Activated naive CD8-positive, alpha-beta T cell treated with anti-CD3 and anti-CD28 coated beads, Interleukin-2, amount 50 U/mL, for 16 hours (primary cell): ENCODE measurements at regions not wholly inside any gene's neighbourhood (a gene's known extent, or its start where the extent isn't known, plus 50 kb on each side); places are given as distances from the start of the nearest gene placed in this dataset.

Experiments
- DNase-seq: peaks from one replicate; pipeline ENCODE4 v3.0.0-alpha.2; 2020; ENCODE audit warnings: low read depth, low spot score

DNA sequence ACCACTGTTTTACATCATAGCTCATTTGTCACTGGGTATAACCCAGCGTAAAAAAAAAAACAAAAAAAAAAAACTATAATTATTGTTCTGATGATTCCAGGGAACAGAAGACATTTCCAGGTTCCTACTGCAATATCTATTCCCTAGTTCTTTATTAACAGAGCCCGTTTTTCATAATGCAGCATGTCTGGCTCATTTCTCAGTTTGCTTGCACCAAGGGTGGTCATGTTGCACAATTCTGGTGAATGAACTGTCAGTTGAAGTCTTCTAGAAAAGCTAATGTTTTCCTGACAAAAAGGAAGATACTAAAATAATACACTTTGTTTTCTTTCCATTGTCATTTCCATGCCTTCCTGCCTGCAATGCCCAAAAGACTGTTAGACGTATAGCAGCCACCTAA is 180.1 kb downstream of the RDH14 start:
- DNase-seq: no peak

DNA sequence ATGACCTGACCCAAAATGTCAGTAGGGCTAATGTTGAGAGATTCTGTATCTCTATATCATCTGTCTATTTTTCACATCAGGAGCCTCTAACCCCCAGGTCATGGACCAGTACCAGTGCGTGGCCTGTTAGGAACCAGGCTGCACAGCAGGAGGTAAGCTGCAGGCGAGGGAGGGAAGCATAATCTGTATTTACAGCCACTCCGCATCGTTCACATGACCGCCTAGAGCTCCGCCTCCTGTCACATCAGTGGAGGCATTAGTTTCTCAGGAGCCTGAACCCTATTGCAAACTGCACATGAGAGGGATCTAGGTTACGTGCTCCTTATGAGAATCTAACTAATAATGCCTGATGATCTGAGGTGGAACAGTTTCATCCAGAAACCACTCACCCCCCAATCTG is 180.6 kb downstream of the RDH14 start:
- no peak for DNase-seq

DNA sequence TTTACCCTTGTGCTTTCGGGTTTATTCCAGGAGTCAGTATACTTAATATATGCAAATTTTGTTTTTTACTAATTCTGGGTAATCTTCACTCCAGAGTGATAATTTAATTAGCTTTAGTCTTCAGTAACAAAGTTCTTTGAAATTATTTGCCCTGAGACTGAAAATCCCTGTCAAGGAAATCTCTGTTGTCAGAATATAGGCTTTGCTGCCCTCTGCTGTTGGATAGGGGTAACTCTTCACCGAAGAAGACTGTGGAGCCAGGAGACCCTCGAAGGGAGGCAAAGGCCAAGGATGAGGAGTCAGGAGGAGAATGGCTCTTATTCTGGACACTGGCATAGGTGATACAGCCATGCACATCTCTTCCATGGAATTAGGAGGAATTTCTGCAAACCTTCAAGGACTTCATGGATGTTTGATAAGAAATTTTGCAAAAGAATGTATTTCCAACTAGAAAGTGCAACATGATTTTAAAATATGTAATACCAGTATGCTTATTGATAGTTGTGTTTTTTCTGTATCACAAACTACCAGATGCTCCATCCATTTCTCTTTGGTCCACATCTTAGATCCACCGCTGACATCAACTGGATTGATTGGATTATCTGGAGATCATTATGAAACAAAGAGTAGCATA is 182.3 kb downstream of the RDH14 start:
- no peak for DNase-seq

DNA sequence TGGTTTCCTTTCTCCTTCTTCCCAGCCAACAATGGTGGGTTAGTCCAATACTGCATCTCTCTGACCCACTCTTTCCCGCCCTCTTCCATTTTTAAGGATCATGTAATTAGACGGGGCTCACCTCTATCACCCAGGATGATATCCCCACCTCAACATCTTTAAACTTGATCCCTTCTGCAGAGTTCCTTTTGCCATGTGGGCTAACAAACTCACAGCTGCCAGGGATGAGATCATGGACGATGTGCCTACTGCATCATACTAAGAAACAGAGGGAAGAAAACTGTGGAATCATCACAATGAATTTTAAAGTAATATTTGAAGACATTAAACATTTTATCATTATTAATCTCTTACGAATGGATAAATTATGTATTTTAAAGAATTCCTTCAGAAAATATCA is 183.5 kb downstream of the RDH14 start:
- DNase-seq: no peak

DNA sequence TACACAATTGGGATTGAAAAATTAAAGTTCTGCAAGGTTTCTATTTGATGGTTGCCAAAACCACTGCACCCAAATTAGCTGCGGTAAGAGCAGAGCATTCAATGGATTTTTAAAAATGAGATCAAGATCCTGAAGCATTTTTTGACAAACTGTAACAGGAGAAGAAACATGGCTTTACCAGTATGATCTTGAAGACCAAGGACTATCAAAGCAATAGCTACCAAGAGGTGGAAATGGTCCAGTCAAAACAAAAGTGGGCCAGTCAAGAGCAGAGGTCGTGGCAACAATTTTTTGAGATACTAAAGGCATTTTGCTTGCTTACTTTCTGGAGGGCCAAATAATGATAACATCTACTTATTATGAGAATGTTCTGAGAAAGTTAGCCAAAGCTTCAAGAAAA is 186.8 kb downstream of the RDH14 start:
- DNase-seq: no peak

DNA sequence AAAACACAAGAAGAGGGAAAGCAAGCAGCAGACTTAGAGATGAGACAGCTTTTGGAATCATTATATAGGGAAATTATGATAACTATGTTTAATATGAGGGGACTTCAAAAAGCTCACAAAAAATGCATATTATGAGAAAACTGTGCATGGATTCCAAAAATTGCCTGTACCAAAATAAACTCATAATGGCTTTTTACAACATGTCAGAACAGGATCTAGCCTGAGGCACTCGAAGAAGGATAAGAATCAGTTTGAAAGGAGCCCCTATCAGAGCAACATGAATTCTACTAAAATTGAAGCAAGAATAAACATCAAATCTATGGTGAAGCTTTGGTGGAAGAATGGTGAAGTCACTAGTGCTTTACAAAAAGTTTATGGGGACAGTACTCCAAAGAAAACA is 187.4 kb downstream of the RDH14 start:
- DNase-seq: no peak

DNA sequence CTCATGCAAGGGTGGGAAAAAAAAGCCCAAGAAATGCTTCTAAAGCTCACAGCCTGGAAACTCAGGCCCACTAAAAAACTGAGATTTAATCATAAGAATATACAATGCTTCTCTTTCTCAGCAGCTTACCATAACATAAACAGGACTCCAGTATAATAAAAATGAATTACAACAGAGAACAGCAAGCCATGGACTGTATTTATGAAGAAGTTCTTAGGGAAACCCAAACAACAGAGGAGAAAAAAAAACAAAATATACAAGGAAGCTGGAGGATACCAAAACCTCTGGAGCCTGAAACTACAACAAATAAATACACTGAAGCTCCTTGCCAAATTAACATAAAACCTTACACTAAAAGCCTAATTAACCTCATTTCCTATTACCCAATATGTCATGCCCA is 187.8 kb downstream of the RDH14 start:
- no peak for DNase-seq

DNA sequence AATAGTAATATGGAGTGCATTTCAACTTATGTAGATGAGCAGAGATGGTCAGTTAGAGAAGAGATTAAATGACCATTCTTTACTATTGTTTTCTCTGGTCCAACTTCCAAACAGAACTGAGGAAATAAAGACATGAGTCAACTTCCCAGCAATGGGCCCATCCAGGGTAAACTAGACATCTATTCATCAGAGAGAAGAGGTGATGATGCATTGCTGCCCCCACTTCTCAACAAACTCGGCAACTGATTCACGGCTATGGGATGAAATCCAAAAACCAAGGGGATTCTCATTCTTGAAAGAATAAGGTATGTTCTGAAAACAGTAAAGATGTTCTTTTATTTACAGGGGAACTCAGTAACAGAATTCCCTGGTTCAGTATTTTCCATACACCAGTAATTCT is 190.7 kb downstream of the RDH14 start:
- DNase-seq: no peak

DNA sequence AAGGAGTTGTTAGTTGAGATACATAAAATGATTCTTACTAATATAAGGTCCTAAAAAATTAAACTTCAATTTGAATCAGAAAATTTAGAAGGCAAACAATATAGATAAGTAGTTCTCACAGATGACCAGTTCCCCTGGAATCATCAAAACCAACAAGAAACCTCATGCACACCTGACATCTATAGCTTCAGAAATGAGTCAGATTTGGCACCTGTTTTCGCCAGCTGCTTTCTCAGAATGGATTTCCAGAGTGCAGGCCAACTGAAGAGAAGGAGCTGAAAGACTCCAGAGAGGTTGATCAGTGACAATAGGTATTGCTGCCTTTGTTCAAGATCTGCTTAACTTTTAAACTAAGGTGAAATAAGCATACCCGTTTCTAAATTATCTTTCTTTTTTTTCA is 192.4 kb downstream of the RDH14 start:
- no peak for DNase-seq

DNA sequence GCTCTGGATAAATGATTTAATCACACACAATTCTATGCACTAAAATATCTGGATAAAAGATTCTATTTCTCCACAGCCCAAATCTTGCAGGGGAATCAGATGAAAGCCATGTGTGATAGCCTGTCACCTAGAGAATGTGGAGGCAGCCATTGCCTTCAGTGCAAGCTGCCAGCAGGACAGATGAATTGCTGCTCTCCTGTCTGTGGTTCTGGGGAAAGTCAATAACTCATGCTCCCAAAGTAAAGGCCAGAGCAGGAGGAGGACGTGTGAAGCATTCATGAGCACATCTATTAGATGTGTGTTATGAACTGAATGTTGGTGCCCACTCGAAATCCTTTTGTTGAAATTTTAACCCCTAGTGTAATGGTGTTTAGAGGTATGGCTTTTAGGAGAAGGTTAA is 195.1 kb downstream of the RDH14 start:
- no peak for DNase-seq

DNA sequence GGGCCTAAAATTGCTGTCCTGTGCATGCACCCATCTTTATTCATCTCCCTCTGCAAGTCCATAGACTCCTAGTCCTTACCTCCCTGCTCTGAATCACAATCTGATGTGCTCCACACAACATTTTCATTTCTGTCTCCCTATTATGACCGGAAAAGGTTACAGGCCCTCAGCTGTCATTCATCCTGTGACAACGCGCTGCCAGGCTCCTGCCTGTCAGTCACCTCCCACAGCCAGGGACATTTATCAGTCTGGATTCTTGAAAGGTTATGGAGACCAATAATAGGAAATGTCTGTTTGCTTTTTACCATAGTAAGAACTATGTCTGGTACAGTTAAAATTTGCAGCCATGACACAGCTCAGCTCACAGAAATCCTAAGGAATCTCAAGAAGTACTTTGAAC is 197.1 kb downstream of the RDH14 start:
- DNase-seq: no peak

DNA sequence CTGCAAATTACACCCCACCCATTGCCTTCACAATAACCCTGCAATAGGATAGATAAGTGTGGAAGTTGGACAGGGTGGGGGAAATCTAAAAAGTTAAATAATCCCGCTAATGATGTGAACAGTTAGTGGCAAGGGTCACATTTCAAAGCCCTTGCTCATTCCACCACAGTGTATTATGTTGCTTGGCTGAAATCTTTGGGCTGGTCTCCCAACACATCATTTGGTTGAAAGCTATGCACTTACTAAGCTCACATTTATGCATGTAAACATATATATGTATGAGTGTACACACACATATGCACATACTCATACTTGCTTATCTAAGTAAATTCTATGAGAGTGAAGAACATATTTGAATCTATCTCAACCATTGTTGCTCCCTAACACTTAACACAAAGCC is 197.8 kb downstream of the RDH14 start:
- DNase-seq: no peak

DNA sequence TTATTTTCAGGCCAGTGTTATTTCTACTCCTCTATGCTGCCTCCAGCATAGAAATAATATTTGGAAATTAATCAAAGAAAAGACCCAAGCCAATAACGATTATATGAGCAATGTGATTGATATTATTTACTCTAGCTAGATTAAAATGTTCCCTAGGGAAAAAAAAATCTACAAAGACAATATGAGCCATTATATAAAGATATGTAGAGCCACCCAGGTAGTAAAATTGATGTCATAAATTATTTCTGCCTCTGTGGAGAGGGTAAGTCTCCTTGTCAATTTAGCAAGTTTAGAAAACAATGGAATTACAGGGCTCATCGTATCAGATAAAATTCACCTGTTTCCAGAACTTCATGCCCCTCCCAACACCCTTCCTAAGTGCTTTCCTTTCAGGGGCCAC is 202.9 kb downstream of the RDH14 start:
- no peak for DNase-seq

DNA sequence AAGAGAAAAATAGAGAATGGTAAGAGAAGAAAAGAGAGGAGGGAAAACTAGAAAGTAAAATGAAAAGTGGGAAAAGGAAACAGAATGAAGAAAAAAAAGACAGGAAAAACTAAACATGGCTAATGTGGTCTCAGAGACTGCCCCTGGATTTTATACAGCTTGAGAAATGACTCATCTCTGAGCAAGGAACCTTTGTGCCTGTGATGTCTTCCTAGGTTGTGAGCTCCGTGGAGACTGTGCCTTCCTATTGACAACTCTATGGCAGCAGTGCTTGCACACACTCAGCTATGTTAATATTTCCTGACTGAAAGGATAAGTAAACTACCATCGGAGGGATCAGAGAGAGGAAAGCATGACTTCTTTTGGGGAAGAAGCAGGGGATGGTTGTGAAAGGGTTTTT is 203.8 kb downstream of the RDH14 start:
- no peak for DNase-seq

DNA sequence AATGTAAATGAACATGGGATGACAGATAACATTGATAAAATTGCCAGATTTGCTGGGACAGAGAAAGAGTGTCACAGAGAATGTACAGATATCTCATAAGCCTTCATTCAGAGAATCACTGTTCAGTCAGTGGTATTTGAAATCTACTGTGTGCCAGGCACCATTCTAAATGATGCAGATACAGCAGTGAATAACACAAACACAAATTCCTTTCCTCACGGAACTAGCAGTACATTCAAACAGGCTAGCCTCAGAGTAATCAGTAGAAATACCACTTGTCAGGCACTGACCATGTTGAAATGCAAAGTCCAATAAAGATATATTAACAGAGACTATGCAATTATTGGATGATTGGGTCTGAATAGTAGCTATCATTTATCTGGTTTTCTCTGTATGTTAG is 211.0 kb downstream of the RDH14 start:
- no peak for DNase-seq

DNA sequence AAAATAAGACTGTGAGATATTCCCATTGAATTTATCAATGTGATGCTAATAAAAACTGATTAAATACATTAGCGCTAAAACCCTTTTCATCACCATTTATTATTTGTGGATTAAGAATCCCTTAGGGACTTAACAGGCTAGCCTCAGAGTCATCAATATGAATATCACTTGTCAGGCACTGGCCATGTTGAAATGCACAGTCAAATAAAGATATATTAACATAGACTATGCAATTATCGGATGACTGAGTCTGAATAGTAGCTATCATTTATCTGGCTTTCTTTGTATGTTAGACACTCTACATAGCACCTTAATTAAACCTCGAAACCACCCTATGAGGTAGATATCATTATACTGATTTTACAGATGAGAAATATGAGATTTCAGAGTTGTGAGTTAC is 213.6 kb downstream of the RDH14 start:
- DNase-seq: no peak

DNA sequence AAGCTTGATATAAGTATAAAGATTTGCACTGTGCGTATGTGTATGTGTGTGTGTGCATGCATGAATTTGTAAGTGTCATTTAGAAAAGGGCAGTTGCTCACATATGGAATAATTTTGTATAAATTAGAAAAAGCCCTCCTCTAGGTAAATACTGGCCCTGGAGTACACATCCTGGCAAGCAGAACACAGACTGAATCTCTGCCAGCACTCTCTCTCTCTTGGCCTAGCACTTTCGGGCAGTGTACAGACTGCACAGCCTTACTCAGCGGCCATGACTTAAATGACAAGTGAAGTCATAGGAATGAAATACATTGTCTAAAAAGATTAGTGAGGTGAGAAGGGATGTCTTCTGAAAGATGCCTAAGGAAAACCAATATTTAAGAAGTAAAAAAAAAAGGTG is 214.1 kb downstream of the RDH14 start:
- no peak for DNase-seq

DNA sequence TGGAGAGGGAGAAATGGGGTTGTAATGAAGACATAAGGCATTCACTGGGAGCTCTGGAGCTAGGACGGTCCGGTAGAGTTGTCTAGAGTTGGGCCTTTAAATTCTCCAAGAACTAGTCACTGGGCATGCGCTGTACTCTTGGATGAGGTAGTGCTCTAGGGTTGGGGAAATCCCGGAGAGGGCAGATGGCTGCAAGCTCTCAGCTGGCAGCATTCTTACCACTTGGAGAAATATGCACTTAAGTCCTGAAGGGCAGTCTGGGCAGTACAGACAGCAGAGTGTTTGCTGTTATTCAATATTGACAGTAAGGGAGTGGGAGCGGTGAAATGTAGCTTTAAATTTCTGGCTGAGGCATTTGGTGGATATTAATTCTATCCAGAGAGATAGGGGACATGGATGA is 214.6 kb downstream of the RDH14 start:
- DNase-seq: no peak

DNA sequence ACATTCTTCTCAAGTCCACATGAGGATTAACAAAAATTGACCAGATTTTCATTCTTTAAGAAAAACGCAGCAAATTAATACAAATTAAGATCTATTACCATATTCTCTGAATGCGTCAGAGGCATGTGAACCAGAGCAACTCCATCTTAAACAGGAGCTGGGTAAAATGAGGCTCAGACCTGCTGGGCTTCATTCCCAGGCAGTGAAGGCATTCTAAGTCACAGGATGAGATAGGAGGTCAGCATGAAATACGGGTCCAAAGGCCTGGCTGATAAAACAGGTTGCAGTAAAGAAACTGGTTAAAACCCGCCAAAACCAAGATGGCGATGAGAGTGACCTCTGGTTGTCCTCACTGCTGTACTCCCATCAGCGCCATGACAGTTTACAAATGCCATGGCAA is 217.6 kb downstream of the RDH14 start:
- no peak for DNase-seq

DNA sequence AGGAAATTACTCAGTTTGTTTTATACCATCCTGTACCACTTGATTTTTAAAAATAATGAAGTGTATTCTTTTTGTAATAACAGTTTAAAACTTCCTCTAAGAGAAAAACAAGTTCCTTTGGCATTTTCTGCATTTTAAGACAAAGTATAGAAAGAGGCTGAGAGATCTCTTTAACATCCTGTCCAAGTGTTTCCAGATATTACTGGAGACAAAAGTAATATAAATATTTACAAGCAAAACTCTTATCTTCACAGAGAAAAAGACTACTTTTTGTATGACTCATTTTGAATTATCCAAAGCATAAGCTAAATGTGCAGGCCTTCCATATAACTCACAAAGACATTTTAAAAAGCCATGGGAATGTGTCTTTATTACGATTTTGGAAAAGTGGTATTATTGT is 221.1 kb downstream of the RDH14 start:
- no peak for DNase-seq

DNA sequence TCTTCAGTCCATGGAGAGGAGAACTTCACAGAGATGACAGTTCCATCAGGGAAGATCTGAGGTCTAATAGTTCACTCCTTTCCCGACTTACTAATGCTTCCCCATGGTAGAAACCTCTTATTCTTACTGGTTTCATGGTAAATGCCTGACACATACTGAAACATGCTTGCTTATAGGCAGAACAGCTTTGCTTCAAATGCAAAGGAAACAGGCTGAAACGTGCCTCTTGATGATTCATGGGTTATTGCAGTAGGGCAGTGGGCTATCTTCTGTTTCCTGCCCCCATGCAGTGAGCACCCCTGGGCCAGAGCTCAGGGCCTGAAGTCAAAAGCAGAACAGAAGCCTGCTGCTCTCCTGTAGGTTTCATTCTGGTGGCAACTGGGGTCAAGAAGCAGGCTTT is 223.5 kb downstream of the RDH14 start:
- DNase-seq: no peak

DNA sequence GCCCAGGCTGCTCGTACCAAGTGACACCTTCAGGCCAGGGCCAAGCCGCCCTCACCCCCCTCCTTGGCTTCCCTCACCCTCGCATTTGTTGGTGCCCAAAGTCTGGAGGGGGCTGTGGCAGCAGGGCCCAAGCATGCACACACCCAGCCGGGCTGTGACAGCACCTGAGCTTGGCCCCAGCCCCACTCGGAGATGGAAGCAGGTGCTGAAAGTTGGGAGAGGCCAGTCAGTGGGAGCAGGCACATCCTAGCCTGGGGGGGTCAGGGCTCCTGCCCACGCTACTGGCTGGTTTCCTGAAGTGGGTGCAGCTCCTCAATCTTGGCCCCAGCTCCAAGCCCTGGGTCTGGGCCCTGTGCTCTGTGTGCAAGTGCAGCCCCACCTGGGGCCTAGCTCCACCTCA is 228.0 kb downstream of the RDH14 start:
- no peak for DNase-seq

DNA sequence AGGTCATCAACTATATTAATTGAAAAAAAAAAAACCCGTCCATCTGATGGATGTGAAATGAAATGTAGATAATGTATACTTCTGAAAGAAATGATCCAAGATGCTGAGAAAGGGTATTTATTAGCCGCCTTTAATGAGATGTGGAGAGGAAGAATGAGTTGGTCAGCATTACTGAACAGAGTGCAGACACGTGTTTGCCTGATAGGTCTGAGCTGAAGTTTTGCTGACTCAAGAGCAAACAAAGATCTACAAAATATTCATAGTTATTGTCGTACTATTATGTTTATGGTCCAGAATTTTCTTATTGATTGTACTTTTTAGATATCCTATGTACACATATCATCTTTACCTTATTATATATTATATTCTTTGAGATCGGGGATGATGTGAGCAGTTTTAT is 235.3 kb downstream of the RDH14 start:
- DNase-seq: no peak

DNA sequence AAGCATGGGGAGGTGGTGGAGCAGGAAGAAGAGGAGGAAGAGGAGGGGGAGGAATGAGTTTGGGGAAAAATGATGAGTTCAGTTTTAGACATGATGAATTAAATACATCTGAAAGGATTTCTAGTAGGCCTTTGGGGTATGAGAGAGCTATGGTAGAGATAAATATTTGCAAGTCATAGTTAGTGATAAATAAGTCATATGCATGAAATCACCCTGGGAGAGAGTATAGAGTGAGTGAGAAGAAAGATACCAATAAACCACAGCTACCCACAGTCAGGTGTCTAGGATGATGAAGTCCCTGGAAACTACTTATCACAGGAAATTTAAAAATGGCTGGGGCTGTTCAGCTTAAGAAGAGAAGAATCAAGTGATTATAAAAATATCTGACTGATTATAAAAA is 240.5 kb downstream of the RDH14 start:
- DNase-seq: no peak

DNA sequence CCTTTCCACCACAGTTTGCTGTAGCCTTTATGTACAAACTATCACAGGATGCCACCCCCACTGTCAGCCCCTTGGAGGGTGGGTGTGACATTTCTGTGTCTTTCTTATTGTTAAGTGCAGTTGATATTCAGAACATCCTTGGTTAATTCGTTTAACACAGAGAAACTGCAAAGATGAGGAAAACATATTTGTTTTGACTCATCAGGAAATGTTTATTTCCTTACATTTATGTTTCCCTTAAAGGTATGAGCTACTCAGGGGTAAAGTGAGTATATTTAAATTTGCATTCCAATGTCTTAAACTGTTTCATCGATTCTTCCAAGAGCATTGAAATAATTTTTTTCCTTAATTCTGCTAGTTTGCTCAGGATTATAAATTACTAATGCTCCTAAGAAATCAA is 243.4 kb downstream of the RDH14 start:
- DNase-seq: no peak
